DND-41 (cell line): ENCODE measurements at regions not wholly inside any gene's neighbourhood (a gene's known extent, or its start where the extent isn't known, plus 50 kb on each side); places are given as distances from the start of the nearest gene placed in this dataset.

ENCODE experiments used
- ATAC-seq: fragments of 200-7000 bp; cut with Tn5 transposase; 3 replicates; pipeline ENCODE4 v1.9.1; 2021; ENCODE audit warnings: low read depth; ENCODE audit not compliant: insufficient read depth
- DNase-seq: peaks from one replicate; pipeline ENCODE4 v3.0.0-alpha.2; 2020
- H2AFZ ChIP-seq: 2 replicates; pipeline ENCODE4 v1.6.0; 2012; ENCODE audit warnings: low read depth, low read length
- H3K27ac ChIP-seq: 2 replicates; pipeline ENCODE4 v1.5.1; 2012; ENCODE audit warnings: low read length, inconsistent platforms
- H3K27me3 ChIP-seq: fragments of 200-600 bp; sonication (generic); 2 replicates; pipeline ENCODE4 v1.6.0; 2012; ENCODE audit warnings: low read length, mild to moderate bottlenecking, inconsistent platforms; ENCODE audit not compliant: insufficient read depth, poor library complexity
- H3K36me3 ChIP-seq: 2 replicates; pipeline ENCODE4 v1.5.1; 2012; ENCODE audit warnings: low read length, inconsistent platforms; ENCODE audit not compliant: insufficient read depth
- H3K4me1 ChIP-seq: 2 replicates; pipeline ENCODE4 v1.5.1; 2012; ENCODE audit warnings: mild to moderate bottlenecking, low read length; ENCODE audit not compliant: insufficient read depth
- H3K4me2 ChIP-seq: 2 replicates; pipeline ENCODE4 v1.6.0; 2012; ENCODE audit warnings: mild to moderate bottlenecking, moderate library complexity, low read length, inconsistent platforms; ENCODE audit not compliant: insufficient read depth
- H3K4me3 ChIP-seq, 2 experiments: fragments of 200-600 bp in 1 of 2; shearing (Covaris generic) in 1 of 2; 2 replicates each; pipeline ENCODE4 v1.5.1; 2012 to 2016; ENCODE audit warnings: inconsistent platforms in 2 of 2, low read length in 2 of 2, mild to moderate bottlenecking in 2 of 2, low read depth in 1 of 2, moderate library complexity in 1 of 2
- H3K79me2 ChIP-seq: 2 replicates; pipeline ENCODE4 v1.6.0; 2012; ENCODE audit warnings: low read length, inconsistent platforms; ENCODE audit not compliant: insufficient read depth
- H3K9ac ChIP-seq: 2 replicates; pipeline ENCODE4 v1.6.0; 2012; ENCODE audit warnings: low read depth, mild to moderate bottlenecking, inconsistent platforms, low read length, moderate library complexity
- H3K9me3 ChIP-seq: 2 replicates; pipeline ENCODE4 v1.5.1; 2012; ENCODE audit warnings: low read length, moderate library complexity, mild to moderate bottlenecking, inconsistent platforms; ENCODE audit not compliant: insufficient read depth, severe bottlenecking
- H4K20me1 ChIP-seq: 2 replicates; pipeline ENCODE4 v1.6.0; 2012; ENCODE audit warnings: low read length; ENCODE audit not compliant: insufficient read depth
- CTCF ChIP-seq: IDR thresholded peaks from 2 replicates; pipeline ENCODE4 v1.5.1; 2012; ENCODE audit warnings: borderline replicate concordance, low read length, moderate library complexity, mild to moderate bottlenecking; ENCODE audit not compliant: poor library complexity, severe bottlenecking; ENCODE audit errors: extremely low read depth
- EZH2 ChIP-seq: IDR thresholded peaks from 3 replicates; pipeline ENCODE4 v1.6.1; 2012; ENCODE audit warnings: borderline replicate concordance, low read depth, mild to moderate bottlenecking, moderate library complexity, low read length, inconsistent platforms; ENCODE audit not compliant: severe bottlenecking

DNA sequence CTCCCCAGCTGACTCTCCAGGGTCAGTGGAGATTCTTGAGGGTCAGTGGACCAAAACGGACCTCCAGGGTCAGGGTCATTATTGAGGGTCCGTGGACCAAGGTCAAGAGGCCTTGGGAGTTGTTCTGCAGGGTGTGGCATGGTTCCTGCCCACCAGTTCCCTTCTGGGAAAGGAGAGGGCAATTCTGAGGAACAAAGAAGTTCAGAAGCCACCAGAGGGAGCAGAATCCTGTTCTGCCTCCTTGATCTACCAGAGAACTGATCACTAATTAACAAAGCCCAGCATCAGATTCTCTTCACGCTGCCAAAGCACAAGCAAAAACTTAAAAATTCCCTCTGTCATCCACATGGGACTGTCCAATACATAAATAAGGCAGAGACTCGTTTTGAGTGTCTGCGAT lies 263.4 kb downstream of the DHX35 start:
- Histone ChIP-seq H3K4me2 (no peak overlapping the region), H3K4me1 (peaks cover 19% of the 10 kb centered on the region), H3K9ac (no peak overlapping the region), H3K79me2 (no peaks in the 10 kb centered on the region), H4K20me1 (no peaks in the 10 kb centered on the region), H3K9me3 (no peaks in the 10 kb centered on the region), H3K36me3 (no peaks in the 10 kb centered on the region), H2AFZ (no peak overlapping the region), H3K27ac (peak overlapping the region; percentile 37), H3K27me3 (no peaks in the 10 kb centered on the region), H3K4me3 (no peak overlapping the region)
- DNase-seq: no peak
- TF ChIP-seq CTCF (peak; percentile 45), EZH2 (no peak)
- ATAC-seq: peak; percentile 43; the same call in 2 of the 3 replicates

DNA sequence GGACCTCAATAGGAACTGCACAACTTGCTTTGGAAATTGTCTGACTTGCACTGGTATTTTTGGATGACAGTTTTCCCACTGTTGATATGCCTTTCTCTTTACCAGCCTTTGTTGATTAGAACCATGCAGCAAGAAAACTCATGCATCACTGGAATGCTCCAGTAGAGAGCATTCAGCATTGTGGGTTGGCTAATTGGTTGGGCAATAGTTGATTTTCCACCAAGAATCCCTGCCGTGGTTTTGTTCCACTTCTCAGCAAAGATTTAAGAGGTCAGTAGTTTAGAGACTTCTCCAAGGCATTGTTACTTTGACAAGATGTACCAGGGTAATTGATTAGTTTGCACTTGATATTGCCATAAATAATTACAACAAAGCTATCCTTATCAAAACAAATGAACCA lies 260.0 kb downstream of the DHX35 start:
- TF ChIP-seq EZH2 (no peak), CTCF (no peak)
- Histone ChIP-seq H3K4me1 (peaks cover 19% of the 10 kb centered on the region), H3K9ac (no peak overlapping the region)

DNA sequence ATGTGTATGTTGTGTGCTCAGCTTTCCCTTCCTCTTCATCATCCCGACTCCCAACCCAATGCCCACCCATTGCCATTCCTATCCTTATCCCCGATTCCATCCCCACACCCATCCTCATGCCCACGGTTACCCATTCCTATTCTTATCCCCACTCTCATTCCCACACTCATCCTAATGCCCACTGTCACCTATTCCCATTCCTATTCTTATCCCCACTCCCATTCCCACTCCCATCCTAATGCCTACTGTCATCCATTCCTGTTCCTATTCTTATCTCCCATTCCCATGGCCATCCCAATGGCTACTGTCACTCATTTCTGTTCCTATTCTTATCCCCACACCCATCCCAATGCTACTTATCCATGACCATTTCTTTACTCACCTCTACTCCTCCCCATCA lies 254.1 kb downstream of the DHX35 start:
- Histone ChIP-seq H2AFZ (no peak overlapping the region), H3K4me3 (no peak overlapping the region), H3K9ac (no peak overlapping the region), H3K36me3 (no peaks in the 10 kb centered on the region), H3K4me2 (no peak overlapping the region), H3K9me3 (no peaks in the 10 kb centered on the region), H3K27me3 (no peaks in the 10 kb centered on the region), H3K4me1 (peaks cover 7% of the 10 kb centered on the region), H3K27ac (no peak overlapping the region), H4K20me1 (no peaks in the 10 kb centered on the region), H3K79me2 (no peaks in the 10 kb centered on the region)
- TF ChIP-seq CTCF (no peak), EZH2 (no peak)
- no peak for ATAC-seq
- no peak for DNase-seq

More for the DNA sequence above, 260.0 kb downstream of the DHX35 start:
- Histone ChIP-seq H3K27ac (no peak overlapping the region), H2AFZ (no peak overlapping the region), H3K36me3 (no peaks in the 10 kb centered on the region), H4K20me1 (no peaks in the 10 kb centered on the region), H3K79me2 (no peaks in the 10 kb centered on the region), H3K4me2 (no peak overlapping the region), H3K4me3 (no peak overlapping the region), H3K27me3 (no peaks in the 10 kb centered on the region), H3K9me3 (no peaks in the 10 kb centered on the region)
- ATAC-seq: no peak
- no peak for DNase-seq

DNA sequence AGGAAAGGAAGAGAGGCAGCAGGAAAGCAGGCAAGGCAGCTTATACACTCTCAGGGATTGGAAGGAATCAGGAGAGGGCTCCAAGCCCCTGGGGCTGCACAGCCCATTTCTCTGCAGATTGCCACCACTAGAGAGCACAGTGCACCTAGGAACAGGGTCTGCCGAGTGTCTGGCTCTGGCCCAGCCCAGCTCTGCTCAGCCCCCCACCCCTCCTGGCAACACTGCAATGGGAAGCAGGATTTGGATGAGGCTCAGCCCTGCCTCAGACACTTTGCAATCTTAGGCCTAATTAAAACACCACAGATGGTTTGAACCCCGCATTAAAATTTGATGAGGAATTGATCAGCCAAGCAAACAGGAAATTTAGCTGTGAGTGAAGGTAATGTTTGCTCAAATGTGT lies 252.7 kb downstream of the DHX35 start:
- no peak overlapping the region for H3K9ac ChIP-seq
- no peaks in the 10 kb centered on the region for H3K79me2 ChIP-seq
- H3K4me2 ChIP-seq: no peak overlapping the region
- ATAC-seq: peak; percentile 89
- H3K4me3 ChIP-seq: no peak overlapping the region
- H3K4me1 ChIP-seq: peaks cover 7% of the 10 kb centered on the region
- peak; percentile 53 for DNase-seq
- H4K20me1 ChIP-seq: no peaks in the 10 kb centered on the region
- H3K9me3 ChIP-seq: no peaks in the 10 kb centered on the region
- peak overlapping the region; percentile 26; the same call in 1 of the 2 replicates for H3K27ac ChIP-seq
- no peaks in the 10 kb centered on the region for H3K36me3 ChIP-seq
- 0 out of 2 replicates have a peak overlapping the region, but pooled peaks have one; percentile 22 for H2AFZ ChIP-seq
- TF ChIP-seq CTCF: peak; percentile 66
- TF ChIP-seq EZH2: no peak
- H3K27me3 ChIP-seq: no peaks in the 10 kb centered on the region
